ENCODE measurements at regions not wholly inside any gene's neighbourhood (a gene's known extent, or its start where the extent isn't known, plus 50 kb on each side); places are given as distances from the start of the nearest gene placed in this dataset.

DNA sequence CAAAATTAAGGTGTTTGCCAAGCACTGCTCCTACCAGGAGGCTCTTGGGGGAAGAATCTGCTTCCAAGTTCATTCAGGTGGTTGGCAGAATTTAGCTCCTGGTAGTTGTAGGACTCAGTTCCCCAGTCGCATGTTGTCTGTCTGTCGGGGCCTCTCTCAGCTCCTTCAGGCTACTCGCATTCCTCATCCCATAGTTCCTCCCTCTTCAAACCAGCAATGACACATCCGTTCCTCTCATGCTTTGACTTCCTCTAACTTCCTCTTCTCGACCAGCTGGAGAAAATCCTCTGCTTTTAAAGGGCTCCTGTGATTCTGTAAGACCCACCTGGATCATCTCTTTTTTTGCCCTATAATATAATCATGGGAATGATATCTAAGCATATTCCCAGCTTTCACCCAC lies 108.1 kb downstream of the PMP22 start:
- TF ChIP-seq, protein P1, sequence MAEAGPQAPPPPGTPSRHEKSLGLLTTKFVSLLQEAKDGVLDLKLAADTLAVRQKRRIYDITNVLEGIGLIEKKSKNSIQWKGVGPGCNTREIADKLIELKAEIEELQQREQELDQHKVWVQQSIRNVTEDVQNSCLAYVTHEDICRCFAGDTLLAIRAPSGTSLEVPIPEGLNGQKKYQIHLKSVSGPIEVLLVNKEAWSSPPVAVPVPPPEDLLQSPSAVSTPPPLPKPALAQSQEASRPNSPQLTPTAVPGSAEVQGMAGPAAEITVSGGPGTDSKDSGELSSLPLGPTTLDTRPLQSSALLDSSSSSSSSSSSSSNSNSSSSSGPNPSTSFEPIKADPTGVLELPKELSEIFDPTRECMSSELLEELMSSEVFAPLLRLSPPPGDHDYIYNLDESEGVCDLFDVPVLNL (CRISPR knock-in tag; IDR thresholded peaks at IDR 0.05; ENCODE audit: low read depth), result no peak
- no peak for TF ChIP-seq TARDBP (IDR thresholded peaks at IDR 0.05)
- TF ChIP-seq MYC (IDR thresholded peaks at IDR 0.05; ENCODE audit: low read depth, low read length), result no peak
- no peak for TF ChIP-seq MYC (CRISPR knock-in tag; IDR thresholded peaks at IDR 0.05; ENCODE audit: borderline replicate concordance, low read depth)
- TF ChIP-seq JUNB (CRISPR knock-in tag; conservative IDR thresholded peaks at IDR 0.05), result no peak
- no peak for TF ChIP-seq HDAC3 (IDR thresholded peaks at IDR 0.05; ENCODE audit: borderline replicate concordance, partially characterized antibody)
- TF ChIP-seq CEBPB (tag; IDR thresholded peaks at IDR 0.05), result no peak
- no peak for TF ChIP-seq POLR2AphosphoS5 (IDR thresholded peaks at IDR 0.05; ENCODE audit: control insufficient read depth, insufficient read depth, low read depth, low read length)
- TF ChIP-seq ESRRB (CRISPR knock-in tag; IDR thresholded peaks at IDR 0.05; ENCODE audit: borderline replicate concordance), result no peak
- TF ChIP-seq NFYB (IDR thresholded peaks at IDR 0.05; ENCODE audit: extremely low read depth, insufficient read length), result no peak
- TF ChIP-seq, protein P2, sequence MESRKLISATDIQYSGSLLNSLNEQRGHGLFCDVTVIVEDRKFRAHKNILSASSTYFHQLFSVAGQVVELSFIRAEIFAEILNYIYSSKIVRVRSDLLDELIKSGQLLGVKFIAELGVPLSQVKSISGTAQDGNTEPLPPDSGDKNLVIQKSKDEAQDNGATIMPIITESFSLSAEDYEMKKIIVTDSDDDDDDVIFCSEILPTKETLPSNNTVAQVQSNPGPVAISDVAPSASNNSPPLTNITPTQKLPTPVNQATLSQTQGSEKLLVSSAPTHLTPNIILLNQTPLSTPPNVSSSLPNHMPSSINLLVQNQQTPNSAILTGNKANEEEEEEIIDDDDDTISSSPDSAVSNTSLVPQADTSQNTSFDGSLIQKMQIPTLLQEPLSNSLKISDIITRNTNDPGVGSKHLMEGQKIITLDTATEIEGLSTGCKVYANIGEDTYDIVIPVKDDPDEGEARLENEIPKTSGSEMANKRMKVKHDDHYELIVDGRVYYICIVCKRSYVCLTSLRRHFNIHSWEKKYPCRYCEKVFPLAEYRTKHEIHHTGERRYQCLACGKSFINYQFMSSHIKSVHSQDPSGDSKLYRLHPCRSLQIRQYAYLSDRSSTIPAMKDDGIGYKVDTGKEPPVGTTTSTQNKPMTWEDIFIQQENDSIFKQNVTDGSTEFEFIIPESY (CRISPR knock-in tag; IDR thresholded peaks at IDR 0.05), result no peak
- TF ChIP-seq, protein P3, sequence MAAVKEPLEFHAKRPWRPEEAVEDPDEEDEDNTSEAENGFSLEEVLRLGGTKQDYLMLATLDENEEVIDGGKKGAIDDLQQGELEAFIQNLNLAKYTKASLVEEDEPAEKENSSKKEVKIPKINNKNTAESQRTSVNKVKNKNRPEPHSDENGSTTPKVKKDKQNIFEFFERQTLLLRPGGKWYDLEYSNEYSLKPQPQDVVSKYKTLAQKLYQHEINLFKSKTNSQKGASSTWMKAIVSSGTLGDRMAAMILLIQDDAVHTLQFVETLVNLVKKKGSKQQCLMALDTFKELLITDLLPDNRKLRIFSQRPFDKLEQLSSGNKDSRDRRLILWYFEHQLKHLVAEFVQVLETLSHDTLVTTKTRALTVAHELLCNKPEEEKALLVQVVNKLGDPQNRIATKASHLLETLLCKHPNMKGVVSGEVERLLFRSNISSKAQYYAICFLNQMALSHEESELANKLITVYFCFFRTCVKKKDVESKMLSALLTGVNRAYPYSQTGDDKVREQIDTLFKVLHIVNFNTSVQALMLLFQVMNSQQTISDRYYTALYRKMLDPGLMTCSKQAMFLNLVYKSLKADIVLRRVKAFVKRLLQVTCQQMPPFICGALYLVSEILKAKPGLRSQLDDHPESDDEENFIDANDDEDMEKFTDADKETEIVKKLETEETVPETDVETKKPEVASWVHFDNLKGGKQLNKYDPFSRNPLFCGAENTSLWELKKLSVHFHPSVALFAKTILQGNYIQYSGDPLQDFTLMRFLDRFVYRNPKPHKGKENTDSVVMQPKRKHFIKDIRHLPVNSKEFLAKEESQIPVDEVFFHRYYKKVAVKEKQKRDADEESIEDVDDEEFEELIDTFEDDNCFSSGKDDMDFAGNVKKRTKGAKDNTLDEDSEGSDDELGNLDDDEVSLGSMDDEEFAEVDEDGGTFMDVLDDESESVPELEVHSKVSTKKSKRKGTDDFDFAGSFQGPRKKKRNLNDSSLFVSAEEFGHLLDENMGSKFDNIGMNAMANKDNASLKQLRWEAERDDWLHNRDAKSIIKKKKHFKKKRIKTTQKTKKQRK (IDR thresholded peaks at IDR 0.05; ENCODE audit: borderline replicate concordance, low read depth, low read length), result no peak
- TF ChIP-seq, protein P4, sequence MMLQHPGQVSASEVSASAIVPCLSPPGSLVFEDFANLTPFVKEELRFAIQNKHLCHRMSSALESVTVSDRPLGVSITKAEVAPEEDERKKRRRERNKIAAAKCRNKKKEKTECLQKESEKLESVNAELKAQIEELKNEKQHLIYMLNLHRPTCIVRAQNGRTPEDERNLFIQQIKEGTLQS (IDR thresholded peaks at IDR 0.05), result no peak
- TF ChIP-seq, protein P4 (CRISPR knock-in tag; conservative IDR thresholded peaks at IDR 0.05), result no peak
